HEK293T (cell line): ENCODE measurements at regions not wholly inside any gene's neighbourhood (a gene's known extent, or its start where the extent isn't known, plus 50 kb on each side); places are given as distances from the start of the nearest gene placed in this dataset.

Experiments
- BHLHE40 ChIP-seq: fragments of 450-650 bp; IDR thresholded peaks from 2 replicates; pipeline ENCODE4 v1.6.1; 2016; ENCODE audit warnings: mild to moderate bottlenecking, moderate library complexity, borderline replicate concordance
- CTBP1 ChIP-seq: fragments of 450-650 bp; IDR thresholded peaks from 2 replicates; pipeline ENCODE4 v1.6.1; 2016; ENCODE audit warnings: borderline replicate concordance
- FOXK2 ChIP-seq: fragments of 450-650 bp; IDR thresholded peaks from 2 replicates; pipeline ENCODE4 v1.6.1; 2016; ENCODE audit warnings: mild to moderate bottlenecking
- FOXM1 ChIP-seq: fragments of 450-650 bp; IDR thresholded peaks from 2 replicates; pipeline ENCODE4 v1.6.1; 2017; ENCODE audit warnings: mild to moderate bottlenecking, borderline replicate concordance
- SP1 ChIP-seq: fragments of 450-650 bp; IDR thresholded peaks from 2 replicates; pipeline ENCODE4 v1.6.1; 2017
- SUZ12 ChIP-seq: fragments of 450-650 bp; IDR thresholded peaks from 2 replicates; pipeline ENCODE4 v1.6.1; 2016; ENCODE audit warnings: mild to moderate bottlenecking
- TARDBP ChIP-seq: fragments of 450-650 bp; IDR thresholded peaks from 2 replicates; pipeline ENCODE4 v1.6.1; 2016

- TF ChIP-seq SP1 (no peak), TARDBP (no peak), SUZ12 (no peak), FOXM1 (no peak), BHLHE40 (no peak), CTBP1 (no peak), FOXK2 (no peak)
These were observed 116.2 kb upstream of the ATP2B1 start for GRCh38 chr12:89824822-89825221.
